Adrenal gland (tissue), 9 donors: ENCODE measurements at regions not wholly inside any gene's neighbourhood (a gene's known extent, or its start where the extent isn't known, plus 50 kb on each side); places are given as distances from the start of the nearest gene placed in this dataset.
A peak's percentile ranks its signal among the peaks of the same experiment; 100 is the strongest.

Experiments used
- DNase-seq, 7 donors: peaks; one replicate each; pipeline ENCODE4 v3.0.0-alpha.2; 2019 to 2020
- H3K27ac ChIP-seq, 5 donors: fragments of 200-600 bp; sonication (generic) in 4 of 5; 1 replicate in 3 of 5; 2 replicates in 2 of 5; pipeline versions ENCODE4 v1.5.1 to v1.8.0; 2016 to 2020; ENCODE audit warnings: mild to moderate bottlenecking in 1 of 5
- H3K27me3 ChIP-seq: fragments of 200-600 bp; 2 replicates; pipeline ENCODE4 v1.8.0; 2021
- H3K36me3 ChIP-seq, 2 donors: fragments of 200-600 bp; replicated peaks in 1 of 2; 1 replicate in 1 of 2; 2 replicates in 1 of 2; pipeline versions ENCODE4 v1.5.1 to v1.8.0; 2018 to 2022
- H3K4me1 ChIP-seq, 2 donors: fragments of 200-600 bp; replicated peaks in 1 of 2; 1 replicate in 1 of 2; 2 replicates in 1 of 2; pipeline versions ENCODE4 v1.5.1 to v1.8.0; 2018 to 2021
- H3K4me3 ChIP-seq, 4 donors: fragments of 200-600 bp; sonication (generic) in 3 of 4; one replicate each; pipeline ENCODE4 v1.5.1; 2016 to 2018
- H3K9me3 ChIP-seq, 3 donors: fragments of 200-600 bp; sonication (generic) in 1 of 3; replicated peaks in 1 of 3; 1 replicate in 2 of 3; 2 replicates in 1 of 3; pipeline versions ENCODE4 v1.5.1 to v1.8.0; 2016 to 2021
- CTCF ChIP-seq, 6 experiments: fragments of 450-650 bp in 4 of 6; fragments of 200-600 bp in 2 of 6; sonication (generic) in 1 of 6; IDR thresholded peaks; 1 replicate in 5 of 6; 2 replicates in 1 of 6; pipeline versions ENCODE4 v1.5.1 to v1.8.0; 2016 to 2021; ENCODE audit warnings: antibody characterized with exemption in 6 of 6, mild to moderate bottlenecking in 2 of 6, moderate library complexity in 1 of 6
- POLR2A ChIP-seq, 2 donors: fragments of 450-650 bp; IDR thresholded peaks; one replicate each; pipeline ENCODE4 v1.6.1; 2017; ENCODE audit warnings: antibody characterized with exemption in 2 of 2, mild to moderate bottlenecking in 2 of 2, moderate library complexity in 1 of 2
- WGBS, 4 donors: extraction: QIAGEN DNeasy Blood & Tissue Kit in 2 of 4; methylation state at CpG; one replicate each; pipeline versions ENCODE4 v1.1.5 to v1.1.7; 2013 to 2017; 5-methylcytosine and 5-hydroxymethylcytosine counted together
- intact Hi-C, 2 donors: fragments of 100-400 bp; cut with DNase I; formaldehyde crosslinking; loops; one replicate each; pipeline versions ENCODE4 v1.14.1 to v1.15.0; 2022 to 2023
- donor health status: healthy with polysubstance abuse.
- donor health status: Bipolar disorder and iron deficiency.
- donor health status: DM: yes; HTN: yes; CAD: no.
- donor health status: DM: no; HTN: no; CAD: no.
- donor health status: DM: no; HTN: no; CAD: no.

- Histone ChIP-seq H3K4me3 (no peak overlapping the region), H3K27ac (no peak overlapping the region), H3K9me3 (no peaks in the 10 kb centered on the region), H3K27me3 (no peaks in the 10 kb centered on the region), H3K36me3 (no peaks in the 10 kb centered on the region), H3K4me1 (no peaks in the 10 kb centered on the region)
- 80 to 91% (median 86%) methylated on average over 7 of the region's 7 CpGs for WGBS, 4 donors
- TF ChIP-seq CTCF (IDR thresholded peaks at IDR 0.05) (no peak), POLR2A (IDR thresholded peaks at IDR 0.05) (no peak)
- intact Hi-C loops, result no loop called here
- no peak for DNase-seq
Measured at GRCh38 chr5:127183332-127183731, 107.3 kb upstream of the MEGF10 start.

GRCh38 chr5:127184851-127185250, 105.7 kb upstream of the MEGF10 start:
- 57 to 72% (median 63%) methylated on average over 3 to 4 of the region's 4 CpGs for WGBS, 4 donors

GRCh38 chr5:127186657-127187056, 103.9 kb upstream of the MEGF10 start:
- H3K4me1 ChIP-seq, result no peaks in the 10 kb centered on the region
- 60 to 71% (median 69%) methylated on average over 6 of the region's 6 CpGs for WGBS, 4 donors
- H3K27ac ChIP-seq, result no peak overlapping the region
- intact Hi-C loops, result no loop called here
- H3K36me3 ChIP-seq, result no peaks in the 10 kb centered on the region
- no peak overlapping the region for H3K4me3 ChIP-seq
- no peak for DNase-seq
- TF ChIP-seq POLR2A (IDR thresholded peaks at IDR 0.05) (no peak), CTCF (IDR thresholded peaks at IDR 0.05) (no peak)
- no peaks in the 10 kb centered on the region for H3K9me3 ChIP-seq
- H3K27me3 ChIP-seq, result no peaks in the 10 kb centered on the region

More at GRCh38 chr5:127184851-127185250, 105.7 kb upstream of the MEGF10 start:
- TF ChIP-seq POLR2A (IDR thresholded peaks at IDR 0.05), result no peak
- no peak for TF ChIP-seq CTCF (IDR thresholded peaks at IDR 0.05)
- DNase-seq, result no peak
- Histone ChIP-seq H3K27me3 (no peaks in the 10 kb centered on the region), H3K4me1 (no peaks in the 10 kb centered on the region), H3K9me3 (no peaks in the 10 kb centered on the region), H3K27ac (no peak overlapping the region), H3K4me3 (no peak overlapping the region), H3K36me3 (no peaks in the 10 kb centered on the region)
- intact Hi-C loops, result no loop called here

GRCh38 chr5:127187706-127188105, 102.9 kb upstream of the MEGF10 start:
- Histone ChIP-seq H3K9me3 (no peaks in the 10 kb centered on the region), H3K4me3 (no peak overlapping the region), H3K27me3 (no peaks in the 10 kb centered on the region), H3K4me1 (no peaks in the 10 kb centered on the region), H3K27ac (no peak overlapping the region), H3K36me3 (no peaks in the 10 kb centered on the region)
- 54 to 72% (median 63%) methylated on average over 4 to 5 of the region's 5 CpGs for whole genome bisulfite sequencing, 4 donors
- peak in 2 of 7 donors; percentile 8 to 25 for DNase-seq
- intact Hi-C loops, result no loop called here
- TF ChIP-seq CTCF (IDR thresholded peaks at IDR 0.05) (no peak), POLR2A (IDR thresholded peaks at IDR 0.05) (no peak)
